HL-60 (cell line): ENCODE measurements at regions not wholly inside any gene's neighbourhood (a gene's known extent, or its start where the extent isn't known, plus 50 kb on each side); places are given as distances from the start of the nearest gene placed in this dataset.

Experiments
- GABPA ChIP-seq: IDR thresholded peaks from 2 replicates; pipeline ENCODE4 v1.6.1; 2012; ENCODE audit warnings: low read depth
- POLR2AphosphoS5 ChIP-seq: IDR thresholded peaks from 2 replicates; pipeline ENCODE4 v1.6.1; 2012; ENCODE audit warnings: low read depth
- TF ChIP-seq, protein P1 (sequence below): IDR thresholded peaks from one replicate; pipeline ENCODE4 v1.5.1; 2011; ENCODE audit warnings: low read length, control low read depth, inconsistent platforms; ENCODE audit not compliant: insufficient read depth
- TF ChIP-seq, protein P2 (sequence below): IDR thresholded peaks from 2 replicates; pipeline ENCODE4 v1.6.1; 2012; ENCODE audit warnings: low read depth; ENCODE audit not compliant: insufficient replicate concordance

DNA sequence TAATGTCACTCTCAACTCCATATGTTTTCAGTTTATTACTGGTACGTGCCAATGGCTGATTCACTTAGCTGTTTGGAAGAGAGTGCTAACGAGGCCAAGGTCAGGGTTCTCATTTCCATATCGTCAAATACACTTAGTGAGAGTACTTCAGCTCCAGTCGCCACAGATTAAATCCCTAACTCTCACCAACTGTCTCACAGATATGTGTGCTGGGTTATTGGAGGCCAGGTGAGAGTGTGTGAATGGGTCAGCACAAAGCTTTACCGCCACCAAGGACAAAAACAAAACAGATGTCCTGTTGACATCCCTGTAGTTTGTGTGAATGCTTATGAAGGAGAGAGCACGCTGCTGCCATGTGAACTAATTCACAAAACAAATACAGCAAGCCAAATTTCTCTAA lies 133.5 kb upstream of the TBL1XR1 start:
- TF ChIP-seq, protein P1, sequence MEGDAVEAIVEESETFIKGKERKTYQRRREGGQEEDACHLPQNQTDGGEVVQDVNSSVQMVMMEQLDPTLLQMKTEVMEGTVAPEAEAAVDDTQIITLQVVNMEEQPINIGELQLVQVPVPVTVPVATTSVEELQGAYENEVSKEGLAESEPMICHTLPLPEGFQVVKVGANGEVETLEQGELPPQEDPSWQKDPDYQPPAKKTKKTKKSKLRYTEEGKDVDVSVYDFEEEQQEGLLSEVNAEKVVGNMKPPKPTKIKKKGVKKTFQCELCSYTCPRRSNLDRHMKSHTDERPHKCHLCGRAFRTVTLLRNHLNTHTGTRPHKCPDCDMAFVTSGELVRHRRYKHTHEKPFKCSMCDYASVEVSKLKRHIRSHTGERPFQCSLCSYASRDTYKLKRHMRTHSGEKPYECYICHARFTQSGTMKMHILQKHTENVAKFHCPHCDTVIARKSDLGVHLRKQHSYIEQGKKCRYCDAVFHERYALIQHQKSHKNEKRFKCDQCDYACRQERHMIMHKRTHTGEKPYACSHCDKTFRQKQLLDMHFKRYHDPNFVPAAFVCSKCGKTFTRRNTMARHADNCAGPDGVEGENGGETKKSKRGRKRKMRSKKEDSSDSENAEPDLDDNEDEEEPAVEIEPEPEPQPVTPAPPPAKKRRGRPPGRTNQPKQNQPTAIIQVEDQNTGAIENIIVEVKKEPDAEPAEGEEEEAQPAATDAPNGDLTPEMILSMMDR: no peak
- TF ChIP-seq, protein P2, sequence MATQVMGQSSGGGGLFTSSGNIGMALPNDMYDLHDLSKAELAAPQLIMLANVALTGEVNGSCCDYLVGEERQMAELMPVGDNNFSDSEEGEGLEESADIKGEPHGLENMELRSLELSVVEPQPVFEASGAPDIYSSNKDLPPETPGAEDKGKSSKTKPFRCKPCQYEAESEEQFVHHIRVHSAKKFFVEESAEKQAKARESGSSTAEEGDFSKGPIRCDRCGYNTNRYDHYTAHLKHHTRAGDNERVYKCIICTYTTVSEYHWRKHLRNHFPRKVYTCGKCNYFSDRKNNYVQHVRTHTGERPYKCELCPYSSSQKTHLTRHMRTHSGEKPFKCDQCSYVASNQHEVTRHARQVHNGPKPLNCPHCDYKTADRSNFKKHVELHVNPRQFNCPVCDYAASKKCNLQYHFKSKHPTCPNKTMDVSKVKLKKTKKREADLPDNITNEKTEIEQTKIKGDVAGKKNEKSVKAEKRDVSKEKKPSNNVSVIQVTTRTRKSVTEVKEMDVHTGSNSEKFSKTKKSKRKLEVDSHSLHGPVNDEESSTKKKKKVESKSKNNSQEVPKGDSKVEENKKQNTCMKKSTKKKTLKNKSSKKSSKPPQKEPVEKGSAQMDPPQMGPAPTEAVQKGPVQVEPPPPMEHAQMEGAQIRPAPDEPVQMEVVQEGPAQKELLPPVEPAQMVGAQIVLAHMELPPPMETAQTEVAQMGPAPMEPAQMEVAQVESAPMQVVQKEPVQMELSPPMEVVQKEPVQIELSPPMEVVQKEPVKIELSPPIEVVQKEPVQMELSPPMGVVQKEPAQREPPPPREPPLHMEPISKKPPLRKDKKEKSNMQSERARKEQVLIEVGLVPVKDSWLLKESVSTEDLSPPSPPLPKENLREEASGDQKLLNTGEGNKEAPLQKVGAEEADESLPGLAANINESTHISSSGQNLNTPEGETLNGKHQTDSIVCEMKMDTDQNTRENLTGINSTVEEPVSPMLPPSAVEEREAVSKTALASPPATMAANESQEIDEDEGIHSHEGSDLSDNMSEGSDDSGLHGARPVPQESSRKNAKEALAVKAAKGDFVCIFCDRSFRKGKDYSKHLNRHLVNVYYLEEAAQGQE: no peak
- no peak for TF ChIP-seq GABPA
- no peak for TF ChIP-seq POLR2AphosphoS5
